ENCODE measurements at regions not wholly inside any gene's neighbourhood (a gene's known extent, or its start where the extent isn't known, plus 50 kb on each side); places are given as distances from the start of the nearest gene placed in this dataset.

DNA sequence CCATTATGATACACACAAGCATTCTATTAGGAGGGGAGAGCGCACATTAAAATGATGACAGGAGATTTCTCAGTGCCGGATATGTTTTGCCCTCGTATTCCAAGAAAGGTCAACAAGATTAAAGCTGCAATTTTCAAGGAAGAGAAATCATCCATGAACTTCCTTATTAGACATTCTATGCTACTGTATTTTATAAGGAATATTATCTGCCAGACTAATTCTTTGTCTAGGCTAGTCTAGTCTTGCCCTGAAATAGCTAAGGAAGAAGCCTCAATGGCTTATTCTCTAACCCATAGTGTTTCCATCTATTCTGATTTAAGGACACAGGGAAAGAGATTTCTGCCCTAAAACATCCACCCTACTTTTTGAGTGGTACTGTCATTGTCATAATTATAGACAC, 315.4 kb downstream of the ADGRG6 start:
- Mint-ChIP-seq H3K4me1 (ENCODE audit: unreplicated experiment) (no peaks in the 10 kb centered on the region), H3K36me3 (ENCODE audit: unreplicated experiment) (no peaks in the 10 kb centered on the region), H3K4me3 (ENCODE audit: unreplicated experiment) (no peak overlapping the region), H3K9me3 (ENCODE audit: unreplicated experiment) (peaks cover 10% of the 10 kb centered on the region), H3K27me3 (ENCODE audit: unreplicated experiment) (peaks cover 77% of the 10 kb centered on the region), H3K27ac (ENCODE audit: unreplicated experiment) (no peak overlapping the region)
- DNase-seq (ENCODE audit: extremely low spot score, unreplicated experiment): no peak
- TF ChIP-seq CTCF (IDR thresholded peaks at IDR 0.05): no peak

- Mint-ChIP-seq H3K9me3 (ENCODE audit: unreplicated experiment) (no peaks in the 10 kb centered on the region), H3K27ac (ENCODE audit: unreplicated experiment) (no peak overlapping the region), H3K27me3 (ENCODE audit: unreplicated experiment) (peaks cover 63% of the 10 kb centered on the region), H3K4me3 (ENCODE audit: unreplicated experiment) (no peak overlapping the region), H3K36me3 (ENCODE audit: unreplicated experiment) (no peaks in the 10 kb centered on the region), H3K4me1 (ENCODE audit: unreplicated experiment) (no peaks in the 10 kb centered on the region)
- TF ChIP-seq CTCF (IDR thresholded peaks at IDR 0.05): no peak
- no peak for DNase-seq (ENCODE audit: extremely low spot score, unreplicated experiment)
Measured at GRCh38 chr6:142621822-142622221, 320.0 kb downstream of the ADGRG6 start.

DNA sequence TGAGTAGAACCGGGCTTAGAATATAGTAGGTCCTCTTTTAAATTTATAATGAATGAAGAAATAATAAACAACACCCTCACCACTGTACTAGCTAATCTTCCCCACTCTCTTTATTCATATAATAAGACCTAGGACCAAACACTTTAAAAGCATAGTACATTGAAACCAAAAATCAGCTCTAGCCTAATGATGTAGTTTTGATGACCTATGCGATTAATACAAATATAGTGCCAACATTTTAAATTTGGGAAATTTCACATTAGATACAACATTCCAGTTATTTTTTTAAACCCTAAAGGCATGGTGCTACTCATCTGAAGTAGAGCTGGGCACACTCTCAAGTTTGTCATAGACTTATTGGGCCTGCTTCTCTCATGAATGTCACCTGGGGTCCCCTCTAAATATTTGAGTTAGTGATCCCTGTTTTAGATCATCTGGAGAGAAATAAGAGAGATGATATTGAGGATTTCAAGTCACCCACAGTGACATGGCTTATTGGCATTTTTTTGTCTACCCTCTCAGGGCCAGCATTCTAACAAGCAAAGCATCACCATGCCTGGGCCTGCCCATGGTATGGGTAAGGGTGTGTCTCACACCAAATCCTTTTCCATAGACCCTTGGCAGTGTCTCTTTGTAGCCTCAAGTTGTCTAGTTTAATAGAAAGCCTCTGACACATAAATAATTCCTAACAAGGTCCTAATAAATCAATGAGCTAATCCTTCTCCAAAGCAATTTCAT, 319.8 kb downstream of the HIVEP2 start:
- Mint-ChIP-seq H3K4me1 (ENCODE audit: unreplicated experiment) (no peaks in the 10 kb centered on the region), H3K27ac (ENCODE audit: unreplicated experiment) (no peak overlapping the region), H3K4me3 (ENCODE audit: unreplicated experiment) (no peak overlapping the region), H3K9me3 (ENCODE audit: unreplicated experiment) (no peaks in the 10 kb centered on the region), H3K36me3 (ENCODE audit: unreplicated experiment) (no peaks in the 10 kb centered on the region), H3K27me3 (ENCODE audit: unreplicated experiment) (peaks cover 54% of the 10 kb centered on the region)
- no peak for DNase-seq (ENCODE audit: extremely low spot score, unreplicated experiment)
- no peak for TF ChIP-seq CTCF (IDR thresholded peaks at IDR 0.05)

GRCh38 chr6:142627474-142627873, 317.5 kb downstream of the HIVEP2 start:
- no peaks in the 10 kb centered on the region for H3K9me3 Mint-ChIP-seq (ENCODE audit: unreplicated experiment)
- no peak overlapping the region for H3K27ac Mint-ChIP-seq (ENCODE audit: unreplicated experiment)
- H3K27me3 Mint-ChIP-seq (ENCODE audit: unreplicated experiment): peaks cover 44% of the 10 kb centered on the region
- H3K36me3 Mint-ChIP-seq (ENCODE audit: unreplicated experiment): no peaks in the 10 kb centered on the region
- no peak for TF ChIP-seq CTCF (IDR thresholded peaks at IDR 0.05)
- H3K4me3 Mint-ChIP-seq (ENCODE audit: unreplicated experiment): no peak overlapping the region
- no peak for DNase-seq (ENCODE audit: extremely low spot score, unreplicated experiment)
- H3K4me1 Mint-ChIP-seq (ENCODE audit: unreplicated experiment): no peaks in the 10 kb centered on the region

GRCh38 chr6:142631517-142632385, 313.2 kb downstream of the HIVEP2 start:
- H3K27ac Mint-ChIP-seq (ENCODE audit: unreplicated experiment): no peak overlapping the region
- DNase-seq (ENCODE audit: extremely low spot score, unreplicated experiment): no peak

More at GRCh38 chr6:142631517-142632385, 313.2 kb downstream of the HIVEP2 start:
- H3K9me3 Mint-ChIP-seq (ENCODE audit: unreplicated experiment): no peaks in the 10 kb centered on the region
- no peak overlapping the region for H3K4me3 Mint-ChIP-seq (ENCODE audit: unreplicated experiment)
- TF ChIP-seq CTCF (IDR thresholded peaks at IDR 0.05): no peak
- no peaks in the 10 kb centered on the region for H3K4me1 Mint-ChIP-seq (ENCODE audit: unreplicated experiment)
- H3K36me3 Mint-ChIP-seq (ENCODE audit: unreplicated experiment): no peaks in the 10 kb centered on the region
- H3K27me3 Mint-ChIP-seq (ENCODE audit: unreplicated experiment): peaks cover 31% of the 10 kb centered on the region
